ENCODE measurements at regions not wholly inside any gene's neighbourhood (a gene's known extent, or its start where the extent isn't known, plus 50 kb on each side); places are given as distances from the start of the nearest gene placed in this dataset.

- intact Hi-C loops (cut with micrococcal nuclease; ENCODE audit: unreplicated experiment) = no loop called here
- no peak for DNase-seq (ENCODE audit: low spot score)
- TF ChIP-seq EZH2 (IDR thresholded peaks at IDR 0.05; ENCODE audit: borderline replicate concordance, low read depth, low read length, poor library complexity, severe bottlenecking) (no peak), CTCF (conservative IDR thresholded peaks at IDR 0.05; ENCODE audit: low read depth, low read length) (no peak)
- H3K4me1 ChIP-seq (ENCODE audit: insufficient read depth, low read length, poor library complexity, severe bottlenecking) = no peaks in the 10 kb centered on the region
- H3K27me3 ChIP-seq (replicated peaks; ENCODE audit: insufficient read depth, low read depth, low read length, poor library complexity) = no peaks in the 10 kb centered on the region
- ChIA-PET POLR2A (ENCODE audit: low non-redundant PET) (no interaction called here), CTCF (no interaction called here)
- peaks cover 26% of the 10 kb centered on the region for H3K9me3 ChIP-seq (ENCODE audit: low read depth, low read length, poor library complexity, severe bottlenecking)
- no peak overlapping the region for H3K27ac ChIP-seq (ENCODE audit: low read depth, low read length, poor library complexity, severe bottlenecking)
- H3K4me3 ChIP-seq (ENCODE audit: low read depth, low read length, poor library complexity, severe bottlenecking) = no peak overlapping the region
- no peaks in the 10 kb centered on the region for H3K36me3 ChIP-seq (ENCODE audit: insufficient read depth, low read length, poor library complexity, severe bottlenecking)
- BruUV-seq (replicated peaks) = no TSS peak
Measured at GRCh38 chr3:22431334-22431733, 680.3 kb upstream of the ZNF385D start.

- TF ChIP-seq CTCF (conservative IDR thresholded peaks at IDR 0.05; ENCODE audit: low read depth, low read length) (no peak), EZH2 (IDR thresholded peaks at IDR 0.05; ENCODE audit: borderline replicate concordance, low read depth, low read length, poor library complexity, severe bottlenecking) (no peak)
- CTCF ChIA-PET = no interaction called here
- Histone ChIP-seq H3K36me3 (ENCODE audit: insufficient read depth, low read length, poor library complexity, severe bottlenecking) (no peaks in the 10 kb centered on the region), H3K27ac (ENCODE audit: low read depth, low read length, poor library complexity, severe bottlenecking) (no peak overlapping the region), H3K4me3 (ENCODE audit: low read depth, low read length, poor library complexity, severe bottlenecking) (no peak overlapping the region), H3K27me3 (replicated peaks; ENCODE audit: insufficient read depth, low read depth, low read length, poor library complexity) (no peaks in the 10 kb centered on the region), H3K9me3 (ENCODE audit: low read depth, low read length, poor library complexity, severe bottlenecking) (peaks cover 32% of the 10 kb centered on the region), H3K4me1 (ENCODE audit: insufficient read depth, low read length, poor library complexity, severe bottlenecking) (no peaks in the 10 kb centered on the region)
- intact Hi-C loops (cut with micrococcal nuclease; ENCODE audit: unreplicated experiment) = no loop called here
- POLR2A ChIA-PET (ENCODE audit: low non-redundant PET) = no interaction called here
- BruUV-seq (replicated peaks) = no TSS peak
- DNase-seq (ENCODE audit: low spot score) = no peak
Measured at GRCh38 chr3:22439626-22440025, 688.6 kb upstream of the ZNF385D start.

- H3K4me3 ChIP-seq (ENCODE audit: low read depth, low read length, poor library complexity, severe bottlenecking) = no peak overlapping the region
- DNase-seq (ENCODE audit: low spot score) = no peak
Measured at GRCh38 chr3:22441711-22442110, 690.7 kb upstream of the ZNF385D start.

More at GRCh38 chr3:22441711-22442110, 690.7 kb upstream of the ZNF385D start:
- intact Hi-C loops (cut with micrococcal nuclease; ENCODE audit: unreplicated experiment) = no loop called here
- ChIA-PET CTCF (no interaction called here), POLR2A (ENCODE audit: low non-redundant PET) (no interaction called here)
- Histone ChIP-seq H3K27me3 (replicated peaks; ENCODE audit: insufficient read depth, low read depth, low read length, poor library complexity) (no peaks in the 10 kb centered on the region), H3K4me1 (ENCODE audit: insufficient read depth, low read length, poor library complexity, severe bottlenecking) (no peaks in the 10 kb centered on the region), H3K27ac (ENCODE audit: low read depth, low read length, poor library complexity, severe bottlenecking) (no peak overlapping the region), H3K9me3 (ENCODE audit: low read depth, low read length, poor library complexity, severe bottlenecking) (peaks cover 29% of the 10 kb centered on the region), H3K36me3 (ENCODE audit: insufficient read depth, low read length, poor library complexity, severe bottlenecking) (no peaks in the 10 kb centered on the region)
- TF ChIP-seq CTCF (conservative IDR thresholded peaks at IDR 0.05; ENCODE audit: low read depth, low read length) = no peak
- BruUV-seq (replicated peaks) = no TSS peak
